GM23338 (cell line): ENCODE measurements at regions not wholly inside any gene's neighbourhood (a gene's known extent, or its start where the extent isn't known, plus 50 kb on each side); places are given as distances from the start of the nearest gene placed in this dataset.

Source experiments
- CTCF ChIP-seq, 2 experiments: fragments of 200-600 bp in 1 of 2; sonication (generic) in 1 of 2; conservative IDR thresholded peaks; 2 replicates each; pipeline versions ENCODE4 v1.5.1 to v1.6.1; 2016 to 2017; ENCODE audit warnings: antibody characterized with exemption in 2 of 2, low read depth in 2 of 2, mild to moderate bottlenecking in 2 of 2, moderate library complexity in 1 of 2
- EZH2phosphoT487 ChIP-seq: fragments of 200-600 bp; sonication (generic); IDR thresholded peaks from one replicate; pipeline ENCODE4 v1.8.1; 2018; ENCODE audit warnings: antibody characterized with exemption; ENCODE audit not compliant: unreplicated experiment
- ZNF331 ChIP-seq: fragments of 250-450 bp; sonication (Bioruptor Pico); IDR thresholded peaks from 2 replicates; pipeline ENCODE4 v1.5.0; 2020; ENCODE audit warnings: low read depth, mild to moderate bottlenecking, moderate library complexity

GRCh38 chr13:71015516-71015915 is 851.5 kb downstream of the DACH1 start:
- TF ChIP-seq CTCF (conservative IDR thresholded peaks at IDR 0.05; ENCODE audit: low read depth in 2 of 2), result no peak
- TF ChIP-seq EZH2phosphoT487, result no peak
- no peak for TF ChIP-seq ZNF331 (CRISPR knock-in tag)
